Fibroblast of lung (primary cell): ENCODE measurements at regions not wholly inside any gene's neighbourhood (a gene's known extent, or its start where the extent isn't known, plus 50 kb on each side); places are given as distances from the start of the nearest gene placed in this dataset.

Experiments
- EZH2 ChIP-seq: IDR thresholded peaks from 2 replicates; pipeline ENCODE4 v1.5.1; 2012; ENCODE audit warnings: low read length, control low read depth, mild to moderate bottlenecking; ENCODE audit errors: missing control alignments
- TF ChIP-seq, protein P1 (sequence below), 2 donors: IDR thresholded peaks in 1 of 2; conservative IDR thresholded peaks in 1 of 2; 1 replicate in 1 of 2; 2 replicates in 1 of 2; pipeline ENCODE4 v1.5.1; 2011 to 2012; ENCODE audit warnings: low read length in 2 of 2, control low read depth in 1 of 2, inconsistent platforms in 1 of 2, low read depth in 1 of 2, mild to moderate bottlenecking in 1 of 2

GRCh38 chr1:83006271-83006670, 992.7 kb downstream of the TTLL7 start:
- TF ChIP-seq, protein P1, sequence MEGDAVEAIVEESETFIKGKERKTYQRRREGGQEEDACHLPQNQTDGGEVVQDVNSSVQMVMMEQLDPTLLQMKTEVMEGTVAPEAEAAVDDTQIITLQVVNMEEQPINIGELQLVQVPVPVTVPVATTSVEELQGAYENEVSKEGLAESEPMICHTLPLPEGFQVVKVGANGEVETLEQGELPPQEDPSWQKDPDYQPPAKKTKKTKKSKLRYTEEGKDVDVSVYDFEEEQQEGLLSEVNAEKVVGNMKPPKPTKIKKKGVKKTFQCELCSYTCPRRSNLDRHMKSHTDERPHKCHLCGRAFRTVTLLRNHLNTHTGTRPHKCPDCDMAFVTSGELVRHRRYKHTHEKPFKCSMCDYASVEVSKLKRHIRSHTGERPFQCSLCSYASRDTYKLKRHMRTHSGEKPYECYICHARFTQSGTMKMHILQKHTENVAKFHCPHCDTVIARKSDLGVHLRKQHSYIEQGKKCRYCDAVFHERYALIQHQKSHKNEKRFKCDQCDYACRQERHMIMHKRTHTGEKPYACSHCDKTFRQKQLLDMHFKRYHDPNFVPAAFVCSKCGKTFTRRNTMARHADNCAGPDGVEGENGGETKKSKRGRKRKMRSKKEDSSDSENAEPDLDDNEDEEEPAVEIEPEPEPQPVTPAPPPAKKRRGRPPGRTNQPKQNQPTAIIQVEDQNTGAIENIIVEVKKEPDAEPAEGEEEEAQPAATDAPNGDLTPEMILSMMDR (conservative IDR thresholded peaks at IDR 0.05 in 1 of 2, IDR thresholded peaks at IDR 0.05 in 1 of 2; ENCODE audit: low read depth in 1 of 2, low read length in 2 of 2) = no peak
- TF ChIP-seq EZH2 = no peak
